Dedifferentiated amniotic fluid mesenchymal stem cell (primary cell): ENCODE measurements at regions not wholly inside any gene's neighbourhood (a gene's known extent, or its start where the extent isn't known, plus 50 kb on each side); places are given as distances from the start of the nearest gene placed in this dataset.
"Not testable (repeated sequence)": the region's sequence is repeated elsewhere in the genome, so short reads cannot be mapped to it uniquely, and the experiment has no call there.

Source experiments
- DNase-seq: peaks from one replicate; pipeline ENCODE4 v3.0.0-alpha.2; 2016; ENCODE audit errors: extremely low spot score

DNA sequence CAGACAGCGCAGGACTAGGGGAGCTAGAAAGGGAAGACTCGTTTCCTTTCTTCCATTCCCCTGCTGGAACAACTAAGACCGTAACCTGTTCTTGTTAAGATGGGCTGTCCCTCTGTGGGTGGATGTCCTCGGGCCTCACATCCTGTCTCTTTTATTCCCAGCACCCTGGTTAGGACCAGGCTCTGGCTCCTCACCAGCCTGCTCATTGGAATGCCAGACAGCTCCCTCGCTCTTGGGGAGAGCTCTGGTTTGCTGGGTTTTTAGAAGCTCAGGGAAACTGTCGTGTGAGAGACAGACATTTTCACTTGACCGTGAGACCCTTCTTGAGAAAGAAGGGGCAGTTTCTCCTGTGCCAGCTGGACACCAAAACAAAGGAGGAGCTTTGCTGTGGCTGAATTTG is 58.1 kb upstream of the HABP2 start:
- DNase-seq: no peak

DNA sequence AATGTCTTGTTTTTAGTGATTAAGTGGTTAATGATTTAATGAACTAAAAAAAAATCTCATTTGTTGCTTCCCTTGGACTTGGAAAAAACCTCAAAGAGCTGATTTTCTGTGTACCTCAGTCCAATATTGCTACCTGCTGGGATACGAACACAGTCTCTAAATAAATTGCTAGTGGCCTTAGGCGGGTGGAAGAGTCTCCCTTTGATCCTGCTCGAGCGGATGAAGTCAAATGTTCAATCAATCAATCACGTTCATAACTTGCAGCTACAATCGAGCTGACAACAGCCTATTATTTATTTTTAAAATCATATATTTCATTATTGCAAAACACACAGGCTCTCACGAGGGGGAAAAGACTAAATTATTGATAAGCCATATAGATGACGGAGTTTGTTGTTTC is 57.3 kb upstream of the HABP2 start:
- DNase-seq: no peak

DNA sequence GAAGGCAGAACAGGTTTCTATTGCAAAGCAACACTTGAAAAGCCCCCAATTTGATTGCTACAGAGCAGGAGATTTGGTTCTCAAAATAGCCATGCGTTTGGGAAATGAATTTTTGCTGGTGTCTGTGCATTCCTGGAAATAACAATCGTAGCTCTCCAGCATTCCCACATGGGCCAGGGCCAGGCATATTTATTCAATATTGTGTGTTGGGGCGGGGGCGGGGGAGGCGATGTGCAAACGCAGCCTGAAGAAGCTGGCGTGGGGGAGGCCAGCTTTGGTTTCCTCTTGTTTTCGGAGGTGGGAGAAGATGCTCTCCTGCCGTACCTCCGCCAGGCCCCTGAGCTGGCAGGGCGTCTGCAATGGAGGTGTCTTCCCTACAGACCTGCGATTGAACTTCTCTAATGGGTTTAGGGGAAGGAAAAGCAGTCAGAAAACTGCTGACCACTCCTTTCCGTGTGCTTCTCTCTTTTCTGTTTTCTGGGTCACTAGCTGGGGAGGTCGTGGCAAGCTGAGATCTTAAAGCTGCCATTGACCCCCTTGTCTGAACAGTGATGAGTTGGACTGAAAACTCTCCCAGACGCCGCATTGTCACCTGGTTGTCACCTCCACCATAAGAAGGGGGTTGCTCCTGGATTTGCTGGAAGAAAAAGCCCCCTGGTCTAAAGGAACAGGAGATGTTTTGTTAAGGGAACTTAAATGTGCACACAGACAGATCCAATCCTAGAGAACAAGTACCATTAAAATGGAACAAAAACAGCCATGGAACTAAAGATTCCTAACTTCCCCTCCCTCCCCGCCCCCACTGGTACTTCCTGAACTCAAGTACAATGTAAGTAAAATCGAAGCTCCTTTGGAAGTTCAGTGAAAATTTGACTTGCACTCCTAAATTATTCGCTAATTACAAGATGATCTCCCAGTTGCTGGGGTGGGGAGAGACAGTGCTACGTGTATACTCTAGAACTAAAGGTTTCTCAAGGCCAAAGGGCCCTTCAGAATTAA is 56.4 kb upstream of the HABP2 start:
- DNase-seq: no peak

DNA sequence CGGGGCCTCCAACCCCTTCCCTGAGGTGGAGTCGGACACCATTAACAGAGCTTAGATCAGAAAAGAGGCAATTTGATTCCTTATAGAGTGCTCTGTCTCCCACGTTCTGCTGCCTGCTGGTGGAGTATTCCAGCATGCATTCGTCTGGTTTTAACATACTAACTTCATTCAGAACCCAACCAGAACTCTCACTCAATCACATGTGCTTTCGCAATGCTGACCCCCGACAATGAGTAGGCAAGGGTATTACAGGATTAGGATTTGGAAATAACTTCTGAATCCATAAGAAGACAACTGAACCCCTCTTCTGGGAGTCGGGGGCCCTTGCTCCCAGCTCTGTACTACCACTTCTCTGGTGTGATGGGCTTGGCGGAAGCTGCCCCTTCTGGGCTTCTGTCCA is 55.7 kb upstream of the HABP2 start:
- no peak for DNase-seq

DNA sequence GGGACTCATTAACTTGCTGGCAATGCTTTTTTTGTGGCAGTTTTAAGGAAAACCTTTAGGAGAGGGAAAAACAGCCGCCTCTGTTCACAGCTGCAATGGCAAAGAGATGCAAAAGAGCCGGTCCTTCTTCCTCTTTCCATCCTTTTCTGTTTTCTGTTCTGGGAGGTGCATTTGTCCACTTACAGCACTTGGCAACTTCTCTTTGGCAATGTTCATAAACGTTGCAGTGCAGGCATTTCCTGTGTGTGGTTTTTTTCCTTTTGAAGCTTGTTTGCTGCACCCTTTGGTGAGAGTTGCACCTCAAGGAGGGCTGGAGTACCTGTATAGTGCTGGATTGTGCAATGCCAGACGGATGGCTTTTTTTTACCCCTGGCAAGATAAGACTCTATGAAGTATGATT is 53.9 kb upstream of the HABP2 start:
- no peak for DNase-seq

DNA sequence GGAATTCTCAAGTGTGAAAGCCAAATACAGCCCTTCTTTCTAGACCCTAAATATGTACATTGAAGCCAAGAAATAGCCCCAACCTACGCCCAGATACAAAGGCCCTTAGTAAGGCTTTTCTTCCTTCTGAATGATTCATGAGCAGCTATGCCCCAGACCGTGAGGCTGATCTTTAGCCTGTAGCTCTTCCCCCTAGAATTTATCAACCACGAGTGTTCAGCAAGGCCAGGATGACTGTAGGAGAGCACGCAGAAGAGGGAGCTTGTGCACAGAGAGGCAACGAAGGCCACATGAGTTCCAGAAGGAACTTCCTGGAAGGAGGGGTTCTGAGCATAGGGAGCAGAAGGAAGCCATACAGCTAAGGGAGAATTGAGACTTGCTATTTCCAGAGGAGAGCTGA is 53.0 kb upstream of the HABP2 start:
- no peak for DNase-seq

DNA sequence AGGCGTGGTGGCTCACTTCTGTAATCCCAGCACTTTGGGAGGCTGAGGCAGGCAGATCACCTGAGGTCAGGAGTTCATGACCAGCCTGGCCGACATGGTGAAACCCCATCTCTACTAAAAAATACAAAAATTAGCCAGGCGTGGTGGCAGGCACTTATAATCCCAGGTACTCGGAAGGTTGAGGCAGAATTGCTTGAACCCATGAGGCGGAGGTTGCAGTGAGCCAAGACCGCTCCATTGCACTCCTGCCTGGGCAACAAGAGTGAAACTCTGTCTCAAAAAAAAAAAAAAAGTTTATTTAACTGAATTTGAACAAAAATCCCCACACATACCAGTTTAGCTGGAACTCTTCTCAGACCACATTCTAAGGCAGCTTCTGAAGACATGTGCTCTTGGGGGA is 51.8 kb upstream of the HABP2 start:
- not testable (repeated sequence) for DNase-seq
